HepG2 (cell line): ENCODE measurements at regions not wholly inside any gene's neighbourhood (a gene's known extent, or its start where the extent isn't known, plus 50 kb on each side); places are given as distances from the start of the nearest gene placed in this dataset.

Source experiments
- ATAC-seq: fragments of 200-7000 bp; cut with Tn5 transposase; 3 replicates; pipeline ENCODE4 v1.9.1; 2020; ENCODE audit warnings: mild to moderate bottlenecking, moderate library complexity
- BruUV-seq: library from RNA; stranded (reverse); fragments of 400-500 nt; replicated peaks from 2 replicates; lab custom pipeline; 2021; lab: Mats Ljungman, UMichigan
- CTCF ChIA-PET: fragments of 300-600 bp; formaldehyde crosslinking; extraction: SDS; loops from one replicate; lab custom pipeline; 2021; ENCODE audit warnings: low total read pairs, inconsistent platforms, low intra/inter-chr PET ratio; lab: Yijun Ruan, JAX
- POLR2A ChIA-PET: fragments of 350-600 bp; sonication (Branson Sonifier 250); formaldehyde crosslinking; loops from one replicate; lab custom pipeline; 2020; ENCODE audit warnings: antibody characterized with exemption, inconsistent platforms; lab: Yijun Ruan, JAX
- DNase-seq: peaks from one replicate; pipeline ENCODE4 v3.0.0-alpha.2; 2015; ENCODE audit warnings: low spot score
- FAIRE-seq: peaks from 3 replicates; lab custom pipeline; 2011; peaks lifted over from hg19 to GRCh38; lab: Jason Lieb, UNC
- H2AFZ ChIP-seq: one replicate; pipeline ENCODE4 v1.6.1; 2011; ENCODE audit warnings: low read length, inconsistent platforms
- H3K27ac ChIP-seq: fragments of 300-600 bp; 3 replicates; pipeline ENCODE4 v1.8.0; 2011; ENCODE audit warnings: mixed run types, mild to moderate bottlenecking, mixed read lengths, low read length, inconsistent platforms; ENCODE audit not compliant: insufficient read depth; ENCODE audit errors: extremely low read length
- H3K27me3 ChIP-seq, 2 experiments: fragments of 200-600 bp in 1 of 2; 2 replicates in 1 of 2; 3 replicates in 1 of 2; pipeline versions ENCODE4 v1.6.0 to v1.8.0; 2011; ENCODE audit warnings: low read length in 2 of 2, mild to moderate bottlenecking in 2 of 2, moderate library complexity in 2 of 2, inconsistent platforms in 1 of 2; ENCODE audit not compliant: insufficient read depth in 2 of 2, control insufficient read depth in 1 of 2
- H3K36me3 ChIP-seq, 2 experiments: fragments of 200-600 bp in 1 of 2; replicated peaks in 1 of 2; 2 replicates in 1 of 2; 3 replicates in 1 of 2; pipeline versions ENCODE4 v1.5.1 to v1.8.0; 2011; ENCODE audit warnings: low read length in 2 of 2, inconsistent platforms in 1 of 2; ENCODE audit not compliant: insufficient read depth in 2 of 2, control insufficient read depth in 1 of 2
- H3K4me1 ChIP-seq: 2 replicates; pipeline ENCODE4 v1.5.1; 2012; ENCODE audit warnings: low read length, inconsistent platforms; ENCODE audit not compliant: insufficient read depth
- H3K4me2 ChIP-seq: 2 replicates; pipeline ENCODE4 v1.6.0; 2011; ENCODE audit warnings: low read depth, low read length, inconsistent platforms
- H3K4me3 ChIP-seq, 3 experiments: fragments of 200-600 bp in 1 of 3; sonication (generic), shearing (Covaris generic) in 1 of 3; replicated peaks in 1 of 3; 2 replicates each; pipeline ENCODE4 v1.5.1; 2011 to 2016; ENCODE audit warnings: low read length in 3 of 3, inconsistent platforms in 2 of 3, low read depth in 2 of 3, mild to moderate bottlenecking in 2 of 3, control low read depth in 1 of 3, mixed read lengths in 1 of 3; ENCODE audit not compliant: insufficient read depth in 1 of 3
- H3K79me2 ChIP-seq: one replicate; pipeline ENCODE4 v1.6.1; 2011; ENCODE audit warnings: low read length, inconsistent platforms; ENCODE audit not compliant: insufficient read depth
- H3K9ac ChIP-seq: 2 replicates; pipeline ENCODE4 v1.6.0; 2011; ENCODE audit warnings: mild to moderate bottlenecking, low read depth, low read length, inconsistent platforms; ENCODE audit not compliant: insufficient read depth
- H3K9me3 ChIP-seq: 2 replicates; pipeline ENCODE4 v1.5.1; 2012; ENCODE audit warnings: mild to moderate bottlenecking, low read length
- H4K20me1 ChIP-seq: 2 replicates; pipeline ENCODE4 v1.6.0; 2011; ENCODE audit warnings: inconsistent platforms, mild to moderate bottlenecking, low read length, moderate library complexity; ENCODE audit not compliant: insufficient read depth
- MAFF ChIP-seq: IDR thresholded peaks from 2 replicates; pipeline ENCODE4 v1.6.1; 2011; ENCODE audit warnings: low read depth, low read length, improper control_type of control experiment
- MAFK ChIP-seq, 2 experiments: IDR thresholded peaks in 1 of 2; conservative IDR thresholded peaks in 1 of 2; 2 replicates each; pipeline ENCODE4 v1.6.1; 2011; ENCODE audit warnings: improper control_type of control experiment in 2 of 2, low read length in 2 of 2
- MED13 ChIP-seq: sonication (generic); formaldehyde crosslinking; IDR thresholded peaks from 2 replicates; pipeline ENCODE4 v1.5.0; 2020; ENCODE audit warnings: missing genetic modification reagents
- MED8 ChIP-seq: sonication (generic); formaldehyde crosslinking; IDR thresholded peaks from 2 replicates; pipeline ENCODE4 v1.8.1; 2023; ENCODE audit warnings: mild to moderate bottlenecking, missing genetic modification reagents; ENCODE audit not compliant: insufficient replicate concordance
- MLLT10 ChIP-seq: sonication (generic); formaldehyde crosslinking; IDR thresholded peaks from 2 replicates; pipeline ENCODE4 v1.4.0; 2020; ENCODE audit warnings: missing genetic modification reagents
- MXI1 ChIP-seq: IDR thresholded peaks from 3 replicates; pipeline ENCODE4 v1.6.1; 2012; ENCODE audit warnings: low read depth, low read length, inconsistent platforms, borderline replicate concordance
- NR2C2 ChIP-seq: sonication (generic); formaldehyde crosslinking; IDR thresholded peaks from 2 replicates; pipeline ENCODE4 v1.4.0; 2020; ENCODE audit warnings: missing genetic modification reagents, mild to moderate bottlenecking, moderate library complexity, borderline replicate concordance
- SCMH1 ChIP-seq: sonication (generic); formaldehyde crosslinking; IDR thresholded peaks from 2 replicates; pipeline ENCODE4 v1.9.0; 2021; ENCODE audit warnings: missing genetic modification reagents, mild to moderate bottlenecking, borderline replicate concordance
- SP5 ChIP-seq: IDR thresholded peaks from 2 replicates; pipeline ENCODE4 v1.6.1; 2016; ENCODE audit warnings: low read depth, borderline replicate concordance
- ZFP62 ChIP-seq: sonication (generic); formaldehyde crosslinking; IDR thresholded peaks from 2 replicates; pipeline ENCODE4 v1.4.0; 2020; ENCODE audit warnings: missing genetic modification reagents
- ZHX2 ChIP-seq, 2 experiments: sonication (generic) in 1 of 2; formaldehyde crosslinking in 1 of 2; IDR thresholded peaks; 2 replicates each; pipeline versions ENCODE4 v1.6.1 to v1.9.0; 2014 to 2022; ENCODE audit warnings: antibody characterized with exemption in 1 of 2, borderline replicate concordance in 1 of 2, inconsistent platforms in 1 of 2, low read depth in 1 of 2, missing genetic modification reagents in 1 of 2
- ZNF451 ChIP-seq: sonication (generic); formaldehyde crosslinking; IDR thresholded peaks from 2 replicates; pipeline ENCODE4 v1.5.0; 2020; ENCODE audit warnings: mild to moderate bottlenecking, missing genetic modification reagents
- WGBS: methylation state at CpG from one replicate; pipeline ENCODE4 v1.1.6; 2017; ENCODE audit warnings: low lambda C conversion rate; 5-methylcytosine and 5-hydroxymethylcytosine counted together
- in situ Hi-C: cut with HindIII; loops from 2 replicates; pipeline ENCODE4 v1.10.0; 2017; ENCODE audit warnings: low pct_unique_long_range_greater_than_20kb; ENCODE audit not compliant: extremely low pct_ligation_motif_present
- intact Hi-C: fragments of 100-400 bp; cut with micrococcal nuclease; formaldehyde crosslinking; loops from one replicate; pipeline ENCODE4 v1.10.0; 2022; ENCODE audit not compliant: unreplicated experiment

GRCh38 chr2:58879834-58880233, 638.7 kb upstream of the FANCL start:
- no peaks in the 10 kb centered on the region for H3K36me3 ChIP-seq
- ChIA-PET POLR2A (no interaction called here), CTCF (no interaction called here)
- H3K4me2 ChIP-seq = no peak overlapping the region
- no peak overlapping the region for H3K27ac ChIP-seq
- H3K9me3 ChIP-seq = no peaks in the 10 kb centered on the region
- H3K4me3 ChIP-seq = no peak overlapping the region
- H3K27me3 ChIP-seq = no peaks in the 10 kb centered on the region
- H3K79me2 ChIP-seq = no peaks in the 10 kb centered on the region
- intact Hi-C loops = loop anchor here (10.0 kb wide), 1 partner anchor 1115 kb away; no protein-coding TSS in a partner anchor
- in situ Hi-C loops = no loop called here
- H2AFZ ChIP-seq = no peak overlapping the region
- no TSS peak for BruUV-seq
- ATAC-seq (no peak), DNase-seq (no peak), FAIRE-seq (no peak)
- no peaks in the 10 kb centered on the region for H4K20me1 ChIP-seq
- H3K9ac ChIP-seq = no peak overlapping the region
- TF ChIP-seq MED13 = no peak
- TF ChIP-seq MAFK (conservative IDR thresholded peaks at IDR 0.05 in 1 of 2, IDR thresholded peaks at IDR 0.05 in 1 of 2; ENCODE audit: low read length in 2 of 2) = peak; percentile 60 to 69; a peak in 3 of 4 replicates
- TF ChIP-seq MAFF = peak; percentile 34; the same call in 1 of the 2 replicates
- WGBS = 8% methylated on average over 4 of the region's 4 CpGs
- no peaks in the 10 kb centered on the region for H3K4me1 ChIP-seq

GRCh38 chr2:58878778-58879177, 637.7 kb upstream of the FANCL start:
- no peak for ATAC-seq
- FAIRE-seq = no peak
- TF ChIP-seq SP5 (CRISPR knock-in tag) = no peak
- no peak for TF ChIP-seq MXI1
- TF ChIP-seq ZNF451 (CRISPR knock-in tag) = no peak
- TF ChIP-seq SCMH1 = no peak
- TF ChIP-seq ZHX2 (IDR thresholded peaks at IDR 0.05; ENCODE audit: low read depth) = no peak
- TF ChIP-seq ZHX2 (CRISPR knock-in tag; IDR thresholded peaks at IDR 0.05; ENCODE audit: borderline replicate concordance) = no peak
- no peak for TF ChIP-seq ZFP62
- no peak for TF ChIP-seq NR2C2
- TF ChIP-seq MLLT10 = no peak
- TF ChIP-seq MED8 = no peak

More at GRCh38 chr2:58878778-58879177, 637.7 kb upstream of the FANCL start:
- Histone ChIP-seq H3K27ac (no peak overlapping the region), H3K27me3 (no peaks in the 10 kb centered on the region), H3K9ac (no peak overlapping the region), H3K4me1 (no peaks in the 10 kb centered on the region), H3K36me3 (no peaks in the 10 kb centered on the region), H4K20me1 (no peaks in the 10 kb centered on the region), H2AFZ (no peak overlapping the region), H3K79me2 (no peaks in the 10 kb centered on the region), H3K9me3 (no peaks in the 10 kb centered on the region), H3K4me2 (no peak overlapping the region), H3K4me3 (no peak overlapping the region)
- in situ Hi-C loops = no loop called here
- ChIA-PET CTCF (no interaction called here), POLR2A (no interaction called here)
- no TSS peak for BruUV-seq
- no peak for DNase-seq
- 32% methylated on average over 1 of the region's 1 CpG for WGBS
- intact Hi-C loops = loop anchor here (10.0 kb wide), 1 partner anchor 1114 kb away; no protein-coding TSS in a partner anchor
